Stimulated activated CD8-positive, alpha-beta memory T cell treated with anti-CD3 and anti-CD28 coated beads, Interleukin-12 subunit alpha, Interleukin-12 subunit beta, amount 100 ng/mL, for 1 hour (primary cell): ENCODE measurements at regions not wholly inside any gene's neighbourhood (a gene's known extent, or its start where the extent isn't known, plus 50 kb on each side); places are given as distances from the start of the nearest gene placed in this dataset.
"Not testable (repeated sequence)": the region's sequence is repeated elsewhere in the genome, so short reads cannot be mapped to it uniquely, and the experiment has no call there.

Experiments used
- DNase-seq: peaks from one replicate; pipeline ENCODE4 v3.0.0-alpha.2; 2020; ENCODE audit warnings: low read depth

- no peak for DNase-seq
Observed at GRCh38 chr18:22044474-22045220, 124.7 kb upstream of the GATA6 start.

- no peak for DNase-seq
Observed at GRCh38 chr18:22045221-22045918, 124.0 kb upstream of the GATA6 start.

GRCh38 chr18:22046473-22046872 is 122.9 kb upstream of the GATA6 start:
- no peak for DNase-seq

GRCh38 chr18:22047485-22047884 is 121.9 kb upstream of the GATA6 start:
- no peak for DNase-seq

GRCh38 chr18:22048221-22048620 is 121.2 kb upstream of the GATA6 start:
- no peak for DNase-seq

GRCh38 chr18:22048932-22049615 is 120.3 kb upstream of the GATA6 start:
- no peak for DNase-seq

- no peak for DNase-seq
Observed at GRCh38 chr18:22052405-22053105, 116.8 kb upstream of the GATA6 start.

GRCh38 chr18:22055466-22056238 is 113.7 kb upstream of the GATA6 start:
- no peak for DNase-seq

GRCh38 chr18:22056950-22057349 is 112.4 kb upstream of the GATA6 start:
- DNase-seq = no peak

GRCh38 chr18:22057908-22058527 is 111.4 kb upstream of the GATA6 start:
- no peak for DNase-seq

GRCh38 chr18:22060361-22060760 is 109.0 kb upstream of the GATA6 start:
- no peak for DNase-seq

GRCh38 chr18:22063102-22063501 is 106.3 kb upstream of the GATA6 start:
- no peak for DNase-seq

- DNase-seq = no peak
Observed at GRCh38 chr18:22063672-22064071, 105.7 kb upstream of the GATA6 start.

- no peak for DNase-seq
Observed at GRCh38 chr18:22064581-22064980, 104.8 kb upstream of the GATA6 start.

GRCh38 chr18:22065311-22065710 is 104.1 kb upstream of the GATA6 start:
- DNase-seq = no peak

GRCh38 chr18:22066083-22066485 is 103.3 kb upstream of the GATA6 start:
- no peak for DNase-seq

- no peak for DNase-seq
Observed at GRCh38 chr18:22067109-22067508, 102.3 kb upstream of the GATA6 start.

GRCh38 chr18:22067682-22068081 is 101.7 kb upstream of the GATA6 start:
- no peak for DNase-seq

- DNase-seq = not testable (repeated sequence)
Observed at GRCh38 chr18:22068784-22069183, 100.6 kb upstream of the GATA6 start.

- DNase-seq = no peak
Observed at GRCh38 chr18:22069916-22070315, 99.5 kb upstream of the GATA6 start.

- DNase-seq = no peak
Observed at GRCh38 chr18:22073411-22073810, 96.0 kb upstream of the GATA6 start.
